ENCODE measurements at regions not wholly inside any gene's neighbourhood (a gene's known extent, or its start where the extent isn't known, plus 50 kb on each side); places are given as distances from the start of the nearest gene placed in this dataset.

GRCh38 chr1:55876276-55877060, 661.3 kb upstream of the USP24 start:
- no peak for TF ChIP-seq SMAD3 (CRISPR knock-in tag; IDR thresholded peaks at IDR 0.05)
- TF ChIP-seq FOXJ3 (CRISPR knock-in tag; IDR thresholded peaks at IDR 0.05; ENCODE audit: borderline replicate concordance) = no peak
- no peak for TF ChIP-seq ZNF10 (CRISPR knock-in tag; IDR thresholded peaks at IDR 0.05; ENCODE audit: borderline replicate concordance, low read depth)
- no peak for TF ChIP-seq POLR2A (IDR thresholded peaks at IDR 0.05; ENCODE audit: insufficient read depth in 1 of 2, low read depth in 2 of 2, low read length in 2 of 2)
- no peak for TF ChIP-seq CCAR2 (optimal IDR thresholded peaks at IDR 0.05; ENCODE audit: low read depth, low read length)
- TF ChIP-seq HMGXB4 (CRISPR knock-in tag; IDR thresholded peaks at IDR 0.05; ENCODE audit: borderline replicate concordance in 1 of 2, low read depth in 1 of 2) = no peak
- TF ChIP-seq CBX1 (IDR thresholded peaks at IDR 0.05; ENCODE audit: low read depth) = no peak
- no peak for TF ChIP-seq AKAP8 (CRISPR knock-in tag; IDR thresholded peaks at IDR 0.05)
